ENCODE measurements at regions not wholly inside any gene's neighbourhood (a gene's known extent, or its start where the extent isn't known, plus 50 kb on each side); places are given as distances from the start of the nearest gene placed in this dataset.

DNA sequence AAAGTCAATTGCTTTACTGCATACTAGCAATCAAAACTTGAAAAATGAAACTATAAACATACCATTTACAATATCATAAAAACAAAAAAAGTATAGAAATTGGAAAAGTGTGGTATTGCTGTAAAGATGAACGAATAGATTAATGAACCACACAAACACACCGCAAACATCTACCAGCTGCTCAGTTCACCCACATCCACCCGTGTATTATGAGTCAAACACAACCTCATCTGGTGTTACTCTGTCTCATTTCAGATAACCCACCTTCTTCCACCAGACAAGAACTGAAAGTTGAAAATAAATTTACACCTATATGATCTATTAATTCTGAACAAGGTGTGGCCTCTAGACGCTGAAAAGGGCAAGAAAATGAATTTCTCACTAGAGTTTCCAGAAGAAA is 53.3 kb downstream of the BLID start:
- H3K4me1 Mint-ChIP-seq, result no peaks in the 10 kb centered on the region
- no peaks in the 10 kb centered on the region for H3K36me3 Mint-ChIP-seq
- ATAC-seq (no peak), DNase-seq (ENCODE audit: low spot score in 2 of 2) (no peak)
- peaks cover 7% of the 10 kb centered on the region for H3K9me3 Mint-ChIP-seq
- H3K27ac Mint-ChIP-seq, result no peak overlapping the region
- no peak overlapping the region for H3K4me3 Mint-ChIP-seq

DNA sequence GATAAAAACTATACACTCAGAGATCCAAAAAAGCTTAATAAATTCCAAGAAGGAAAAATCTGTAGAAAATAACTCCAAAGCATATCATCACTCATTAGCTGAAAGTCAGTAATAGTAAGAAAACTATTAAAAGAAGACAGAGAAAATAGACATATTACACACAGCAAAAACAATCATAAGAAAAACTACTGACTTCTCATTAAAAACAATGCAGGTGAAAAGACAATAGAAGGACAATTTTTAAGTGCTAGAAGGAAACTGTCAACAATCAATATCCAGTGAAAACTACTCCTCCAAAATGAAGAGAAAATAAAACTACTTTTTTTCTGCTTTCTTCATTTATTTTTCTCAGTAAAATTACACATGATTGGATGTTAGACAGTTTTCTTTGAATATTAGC is 56.5 kb downstream of the BLID start:
- Mint-ChIP-seq H3K27ac (no peak overlapping the region), H3K4me3 (no peak overlapping the region), H3K4me1 (no peaks in the 10 kb centered on the region), H3K36me3 (no peaks in the 10 kb centered on the region), H3K9me3 (peaks cover 7% of the 10 kb centered on the region)
- DNase-seq (ENCODE audit: low spot score in 2 of 2) (no peak), ATAC-seq (no peak)

DNA sequence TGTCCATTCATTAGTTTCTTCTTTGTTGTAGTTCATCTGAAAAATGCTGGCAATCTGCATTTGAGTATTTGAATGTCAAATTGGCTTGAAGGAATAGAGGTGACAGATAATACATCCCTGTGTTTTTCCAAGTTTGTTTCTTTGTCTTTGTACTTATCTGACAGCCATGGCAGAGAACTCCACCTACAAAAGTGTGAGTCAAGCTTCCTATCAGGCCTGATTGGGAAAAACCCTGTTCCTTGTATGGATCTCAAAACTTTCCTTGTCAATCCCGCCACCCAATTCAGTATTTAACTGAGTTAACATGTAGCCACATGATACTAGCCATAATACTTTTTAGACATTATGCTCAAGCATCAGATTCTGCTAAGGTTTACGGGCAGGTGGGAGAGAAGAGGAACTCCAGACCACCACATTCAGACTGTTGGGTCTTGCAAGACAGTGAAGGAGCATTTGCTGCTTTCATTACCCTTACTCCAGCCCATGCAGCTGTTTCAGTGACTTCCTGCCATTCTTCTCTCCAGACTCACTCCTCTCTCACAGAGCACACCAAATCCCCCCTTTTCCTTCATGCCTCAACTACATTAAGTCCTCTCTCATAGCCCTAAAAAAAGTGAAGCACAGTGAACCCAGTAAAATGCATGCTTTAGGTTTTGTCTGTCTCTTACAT is 65.9 kb downstream of the BLID start:
- H3K27ac Mint-ChIP-seq, result no peak overlapping the region

DNA sequence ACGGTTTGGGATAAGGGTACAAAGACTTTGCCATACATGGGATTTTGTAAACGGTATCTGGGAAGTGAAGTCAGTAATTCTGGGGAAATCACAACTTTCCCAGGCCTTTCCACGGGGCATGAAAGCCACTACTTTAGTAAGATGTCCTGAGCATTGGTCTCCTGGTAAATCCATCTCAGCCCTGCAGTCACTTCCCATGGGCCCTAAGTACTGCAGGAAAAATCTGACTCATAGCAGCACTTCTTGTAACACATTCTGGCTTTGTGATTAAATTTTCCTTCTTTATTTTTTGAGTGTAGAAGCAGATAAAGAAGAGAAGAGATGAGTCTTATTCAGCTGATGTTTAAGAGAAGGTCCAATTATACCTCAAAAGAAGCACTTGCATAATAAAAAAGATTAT is 67.6 kb downstream of the BLID start:
- Mint-ChIP-seq H3K4me3 (no peak overlapping the region), H3K27ac (no peak overlapping the region), H3K9me3 (peaks cover 4% of the 10 kb centered on the region), H3K36me3 (no peaks in the 10 kb centered on the region), H3K4me1 (no peaks in the 10 kb centered on the region)
- no peak for ATAC-seq
- DNase-seq (ENCODE audit: low spot score in 2 of 2), result no peak

More for the DNA sequence above, 65.9 kb downstream of the BLID start:
- Mint-ChIP-seq H3K36me3 (no peaks in the 10 kb centered on the region), H3K4me1 (no peaks in the 10 kb centered on the region), H3K4me3 (no peak overlapping the region), H3K9me3 (peaks cover 4% of the 10 kb centered on the region)
- ATAC-seq (no peak), DNase-seq (ENCODE audit: low spot score in 2 of 2) (no peak)

DNA sequence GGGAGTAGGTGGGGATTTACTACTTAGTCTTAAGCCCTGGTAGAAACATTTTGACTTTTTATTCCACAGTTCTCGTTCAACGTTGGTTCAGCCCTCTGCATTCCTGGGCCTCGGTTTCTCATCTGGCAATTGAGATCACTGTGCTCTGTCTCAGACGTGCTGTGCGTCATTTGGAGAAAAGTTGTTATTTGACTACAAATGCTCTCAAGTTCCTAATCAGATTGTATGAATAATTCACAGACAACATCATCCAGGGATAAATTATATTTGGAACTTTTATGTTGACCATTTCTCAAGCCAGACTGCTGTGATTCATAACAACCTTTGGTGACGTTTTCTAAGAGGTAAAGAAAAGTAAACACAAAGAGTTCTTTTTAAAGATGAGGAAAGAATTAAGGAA is 69.2 kb downstream of the BLID start:
- ATAC-seq (no peak), DNase-seq (ENCODE audit: low spot score in 2 of 2) (no peak)
- Mint-ChIP-seq H3K4me3 (no peak overlapping the region), H3K36me3 (no peaks in the 10 kb centered on the region), H3K27ac (no peak overlapping the region), H3K4me1 (no peaks in the 10 kb centered on the region), H3K9me3 (peaks cover 4% of the 10 kb centered on the region)

DNA sequence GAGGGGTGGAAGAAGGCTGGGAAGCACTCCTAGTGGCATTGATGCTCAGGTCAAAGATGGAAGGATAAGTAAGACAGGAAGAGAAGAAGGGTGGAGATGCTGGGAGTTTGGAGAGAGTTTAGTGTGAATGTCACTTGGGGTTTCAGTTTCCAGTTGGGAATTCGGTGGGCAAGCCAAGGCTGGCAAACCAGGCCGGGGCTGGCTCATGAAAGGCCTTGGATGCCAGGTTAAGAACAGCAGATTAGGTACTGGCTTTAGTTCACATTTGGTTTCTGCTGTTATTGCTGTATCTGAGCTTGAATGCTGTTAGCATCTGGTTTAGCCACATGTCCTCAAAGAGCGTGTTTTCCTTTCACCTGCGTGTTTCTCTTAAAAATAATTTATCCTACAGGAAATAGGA is 69.6 kb downstream of the BLID start:
- no peak overlapping the region for H3K4me3 Mint-ChIP-seq
- no peaks in the 10 kb centered on the region for H3K36me3 Mint-ChIP-seq
- H3K27ac Mint-ChIP-seq, result no peak overlapping the region
- DNase-seq (ENCODE audit: low spot score in 2 of 2), result no peak
- peaks cover 4% of the 10 kb centered on the region for H3K9me3 Mint-ChIP-seq
- ATAC-seq, result no peak
- H3K4me1 Mint-ChIP-seq, result no peaks in the 10 kb centered on the region

DNA sequence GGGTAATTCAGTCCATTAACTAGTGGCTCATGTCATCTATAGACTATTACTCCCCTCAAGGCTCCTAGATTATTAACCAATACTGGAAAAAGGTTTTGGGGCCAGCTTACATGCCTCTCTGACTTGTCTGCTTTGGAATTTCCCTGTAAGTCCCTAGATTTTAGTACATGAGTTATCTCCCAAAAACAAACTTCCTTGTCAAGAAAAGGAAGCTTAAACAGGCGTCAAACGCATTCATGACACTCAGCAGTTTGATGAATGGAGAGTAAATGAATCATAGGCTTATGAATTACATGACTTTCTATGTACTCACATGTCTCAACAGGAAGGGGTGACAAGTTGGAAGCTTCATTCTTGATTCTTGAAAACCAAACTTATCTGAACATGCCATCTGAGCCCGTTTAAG is 70.8 kb downstream of the BLID start:
- peaks cover 2% of the 10 kb centered on the region for H3K9me3 Mint-ChIP-seq
- H3K36me3 Mint-ChIP-seq, result no peaks in the 10 kb centered on the region
- no peak overlapping the region for H3K27ac Mint-ChIP-seq
- DNase-seq (ENCODE audit: low spot score in 2 of 2) (no peak), ATAC-seq (no peak)
- H3K4me3 Mint-ChIP-seq, result no peak overlapping the region
- H3K4me1 Mint-ChIP-seq, result no peaks in the 10 kb centered on the region

DNA sequence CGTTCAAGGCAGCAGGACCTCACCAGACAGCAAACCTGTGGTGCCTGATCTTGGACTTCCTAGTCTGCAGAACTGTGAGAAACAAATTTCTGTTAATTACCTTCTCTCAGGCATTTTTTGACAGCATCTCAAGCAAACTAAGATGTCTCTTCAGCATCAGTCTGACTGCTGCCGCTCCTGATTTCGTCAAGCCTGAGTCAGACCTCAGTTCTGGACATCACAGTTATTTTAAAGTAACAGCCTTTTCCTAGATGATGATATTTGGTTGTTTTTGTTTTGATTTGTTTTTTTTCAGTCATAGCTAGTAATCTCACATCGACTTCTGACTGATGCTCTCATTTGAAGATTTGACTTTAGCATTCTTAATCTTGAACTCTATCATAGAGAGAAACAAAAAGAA is 71.9 kb downstream of the BLID start:
- H3K4me1 Mint-ChIP-seq, result no peaks in the 10 kb centered on the region
- ATAC-seq (no peak), DNase-seq (ENCODE audit: low spot score in 2 of 2) (no peak)
- no peaks in the 10 kb centered on the region for H3K36me3 Mint-ChIP-seq
- no peaks in the 10 kb centered on the region for H3K9me3 Mint-ChIP-seq
- no peak overlapping the region for H3K27ac Mint-ChIP-seq
- H3K4me3 Mint-ChIP-seq, result no peak overlapping the region

DNA sequence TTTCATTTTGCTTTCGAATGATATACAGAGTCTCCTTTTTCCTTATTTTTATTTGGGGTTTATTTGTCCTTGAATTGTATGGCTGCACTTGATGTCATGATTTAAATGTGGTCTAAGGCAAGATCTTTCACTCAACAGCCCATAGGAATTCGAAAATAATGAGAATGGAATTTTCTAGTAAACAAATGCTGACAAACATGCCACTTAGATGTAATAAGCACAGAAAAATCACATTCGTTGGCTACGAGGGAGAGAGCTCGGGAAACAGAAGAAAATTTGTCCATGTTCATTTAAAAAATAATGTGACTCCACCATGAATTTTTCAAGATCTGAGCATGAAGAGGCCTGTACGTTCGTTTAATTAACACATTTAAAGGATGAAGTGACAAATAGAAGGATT is 73.0 kb downstream of the BLID start:
- ATAC-seq, result no peak
- H3K4me1 Mint-ChIP-seq, result no peaks in the 10 kb centered on the region
- H3K4me3 Mint-ChIP-seq, result no peak overlapping the region
- no peak overlapping the region for H3K27ac Mint-ChIP-seq
- DNase-seq (ENCODE audit: low spot score in 2 of 2), result no peak
- no peaks in the 10 kb centered on the region for H3K9me3 Mint-ChIP-seq
- H3K36me3 Mint-ChIP-seq, result no peaks in the 10 kb centered on the region

DNA sequence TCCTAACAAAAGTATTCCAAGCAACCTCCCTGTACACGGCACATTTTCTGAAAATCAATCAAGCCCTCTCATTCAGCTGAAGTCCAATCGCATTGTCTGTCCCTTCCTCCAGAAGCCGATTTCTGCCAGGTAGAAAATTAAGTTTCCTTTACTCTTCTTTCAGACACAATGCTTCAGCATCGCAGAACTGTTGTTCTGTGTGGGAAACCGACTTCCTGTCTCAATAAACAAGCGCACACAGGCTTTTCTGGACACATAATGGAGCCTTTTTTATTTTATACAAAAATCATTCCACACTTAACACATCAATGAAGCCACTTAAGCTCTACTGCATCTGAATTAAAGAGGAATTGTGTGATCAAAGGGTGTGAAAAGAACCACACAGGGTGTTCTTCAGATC is 75.6 kb downstream of the BLID start:
- no peak overlapping the region for H3K4me3 Mint-ChIP-seq
- H3K9me3 Mint-ChIP-seq, result no peaks in the 10 kb centered on the region
- DNase-seq (ENCODE audit: low spot score in 2 of 2) (no peak), ATAC-seq (no peak)
- no peaks in the 10 kb centered on the region for H3K4me1 Mint-ChIP-seq
- no peaks in the 10 kb centered on the region for H3K36me3 Mint-ChIP-seq
- no peak overlapping the region for H3K27ac Mint-ChIP-seq

DNA sequence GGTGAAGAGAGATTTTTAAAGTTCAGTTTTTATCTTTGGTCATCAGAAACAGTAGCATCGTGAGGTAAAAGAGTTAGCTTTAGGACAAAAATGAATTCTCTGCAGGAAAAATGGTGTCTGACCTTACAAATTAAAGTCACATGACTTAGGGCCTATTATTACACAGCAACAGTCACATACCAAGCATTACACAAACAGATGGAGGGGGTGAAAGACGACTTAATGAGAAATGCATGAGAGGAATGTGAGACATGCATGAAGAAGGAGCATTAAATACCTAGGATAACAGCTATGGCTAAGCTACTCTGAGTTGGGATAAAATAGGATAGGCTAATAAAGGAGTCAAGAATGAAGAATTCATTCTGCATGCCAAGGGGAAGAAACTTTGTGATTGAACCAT is 77.5 kb downstream of the BLID start:
- Mint-ChIP-seq H3K9me3 (peaks cover 4% of the 10 kb centered on the region), H3K4me3 (no peak overlapping the region), H3K4me1 (no peaks in the 10 kb centered on the region), H3K27ac (no peak overlapping the region), H3K36me3 (no peaks in the 10 kb centered on the region)
- DNase-seq (ENCODE audit: low spot score in 2 of 2) (no peak), ATAC-seq (no peak)

DNA sequence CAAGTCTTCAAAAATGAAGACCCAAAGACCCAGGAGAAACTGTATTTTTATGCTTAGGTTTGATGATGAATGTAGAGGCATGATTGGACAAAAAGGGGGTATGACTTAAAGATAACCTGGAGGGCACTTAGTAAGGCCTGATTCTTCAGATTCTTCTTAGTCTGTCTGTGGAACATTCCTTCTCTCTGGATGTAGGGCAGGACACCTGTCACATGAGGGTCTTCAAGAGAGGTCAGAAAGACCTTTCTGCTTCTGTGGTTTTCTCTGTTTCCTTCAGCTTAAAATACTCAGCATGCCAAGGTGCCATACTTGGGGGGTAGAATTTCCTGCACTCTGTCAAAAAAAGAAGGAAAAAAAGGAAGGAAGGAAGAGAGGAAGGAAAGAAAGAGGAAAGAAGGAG is 78.1 kb downstream of the BLID start:
- no peaks in the 10 kb centered on the region for H3K4me1 Mint-ChIP-seq
- no peaks in the 10 kb centered on the region for H3K36me3 Mint-ChIP-seq
- ATAC-seq, result no peak
- no peak overlapping the region for H3K27ac Mint-ChIP-seq
- H3K9me3 Mint-ChIP-seq, result peaks cover 4% of the 10 kb centered on the region
- DNase-seq (ENCODE audit: low spot score in 2 of 2), result no peak
- H3K4me3 Mint-ChIP-seq, result no peak overlapping the region

DNA sequence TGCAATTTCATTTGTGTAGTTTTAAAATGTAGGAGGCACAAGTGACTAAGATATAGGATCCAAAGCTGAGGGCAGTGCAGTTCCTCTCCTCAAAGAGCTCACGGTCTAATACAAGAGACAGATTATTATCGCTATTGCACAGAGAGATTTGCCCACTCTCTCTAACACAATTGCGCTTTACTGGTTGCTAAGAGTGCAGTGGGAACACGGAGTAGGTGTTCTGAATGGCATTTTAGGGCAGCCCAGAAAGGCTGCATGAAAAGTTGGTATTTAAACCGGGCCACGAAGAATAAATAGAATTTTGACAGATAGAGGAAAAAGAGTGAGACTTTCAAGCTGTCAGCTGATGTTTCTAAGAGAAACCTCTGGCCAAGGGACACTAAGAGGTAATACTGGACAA is 79.5 kb downstream of the BLID start:
- Mint-ChIP-seq H3K4me1 (no peaks in the 10 kb centered on the region), H3K4me3 (no peak overlapping the region), H3K9me3 (peaks cover 4% of the 10 kb centered on the region), H3K36me3 (no peaks in the 10 kb centered on the region), H3K27ac (no peak overlapping the region)
- no peak for ATAC-seq
- DNase-seq (ENCODE audit: low spot score in 2 of 2), result no peak

DNA sequence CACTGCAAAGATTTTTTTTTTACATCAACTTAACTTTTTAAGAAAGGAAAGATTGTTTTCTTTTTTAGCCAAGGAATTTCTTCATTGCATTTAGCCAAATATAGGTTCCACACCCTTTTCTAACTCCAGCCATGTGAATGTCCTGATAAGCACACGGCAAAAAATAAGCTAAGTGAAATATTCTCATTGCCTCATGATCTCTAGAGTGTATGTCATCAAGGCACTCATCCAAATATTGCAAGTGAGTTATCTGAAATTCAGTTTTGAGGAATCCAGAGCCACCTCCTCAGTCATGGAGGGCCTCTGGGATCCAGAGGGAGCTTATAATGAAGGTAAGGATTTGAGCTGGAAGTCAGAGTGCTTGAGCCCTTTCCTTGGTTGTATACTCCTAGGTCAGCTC is 80.0 kb downstream of the BLID start:
- H3K4me3 Mint-ChIP-seq, result no peak overlapping the region
- ATAC-seq, result no peak
- no peak overlapping the region for H3K27ac Mint-ChIP-seq
- peaks cover 4% of the 10 kb centered on the region for H3K9me3 Mint-ChIP-seq
- no peak for DNase-seq (ENCODE audit: low spot score in 2 of 2)
- H3K36me3 Mint-ChIP-seq, result no peaks in the 10 kb centered on the region
- H3K4me1 Mint-ChIP-seq, result no peaks in the 10 kb centered on the region

DNA sequence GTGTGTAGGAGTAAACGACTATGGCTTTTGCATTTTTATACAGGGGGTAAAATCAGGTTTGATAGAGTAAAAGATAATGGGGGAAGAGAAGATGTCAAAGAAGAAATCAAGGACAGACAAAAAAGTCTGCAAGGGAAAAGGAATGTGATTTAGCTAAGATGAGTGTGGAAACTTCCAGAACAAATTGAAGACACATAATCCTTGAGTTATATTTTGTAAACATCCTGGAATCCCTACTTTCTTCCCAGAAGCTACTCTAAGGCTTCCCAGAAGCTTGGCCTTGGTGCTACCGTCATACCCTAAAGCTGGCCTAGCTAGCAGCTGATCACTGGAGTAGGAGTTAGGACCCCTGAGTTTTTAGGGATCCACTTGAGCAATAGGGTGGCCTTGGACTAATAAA is 82.4 kb downstream of the BLID start:
- Mint-ChIP-seq H3K9me3 (peaks cover 4% of the 10 kb centered on the region), H3K4me1 (no peaks in the 10 kb centered on the region), H3K36me3 (no peaks in the 10 kb centered on the region), H3K27ac (no peak overlapping the region), H3K4me3 (no peak overlapping the region)
- no peak for ATAC-seq
- DNase-seq (ENCODE audit: low spot score in 2 of 2), result no peak

DNA sequence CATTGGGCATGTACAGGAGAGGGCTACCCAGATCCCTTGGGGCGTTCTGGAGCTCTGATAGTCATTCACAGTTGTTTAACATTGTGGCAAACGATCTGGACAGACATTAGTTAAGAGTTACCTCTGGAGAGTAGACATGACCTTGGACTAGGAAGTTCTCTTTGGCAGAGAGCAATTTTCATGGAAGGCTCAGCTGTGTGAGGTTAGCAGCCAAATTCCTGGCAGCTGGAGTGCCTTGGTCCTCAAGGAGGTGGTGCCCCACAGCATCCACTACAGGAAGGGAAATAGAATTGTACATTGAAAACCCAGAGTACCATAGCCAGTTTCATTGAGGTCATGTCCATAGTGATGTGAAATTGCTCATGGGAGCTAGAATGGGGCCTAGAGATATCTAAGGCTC is 82.8 kb downstream of the BLID start:
- H3K9me3 Mint-ChIP-seq, result peaks cover 4% of the 10 kb centered on the region
- H3K36me3 Mint-ChIP-seq, result no peaks in the 10 kb centered on the region
- ATAC-seq (no peak), DNase-seq (ENCODE audit: low spot score in 2 of 2) (no peak)
- no peaks in the 10 kb centered on the region for H3K4me1 Mint-ChIP-seq
- no peak overlapping the region for H3K4me3 Mint-ChIP-seq
- no peak overlapping the region for H3K27ac Mint-ChIP-seq

DNA sequence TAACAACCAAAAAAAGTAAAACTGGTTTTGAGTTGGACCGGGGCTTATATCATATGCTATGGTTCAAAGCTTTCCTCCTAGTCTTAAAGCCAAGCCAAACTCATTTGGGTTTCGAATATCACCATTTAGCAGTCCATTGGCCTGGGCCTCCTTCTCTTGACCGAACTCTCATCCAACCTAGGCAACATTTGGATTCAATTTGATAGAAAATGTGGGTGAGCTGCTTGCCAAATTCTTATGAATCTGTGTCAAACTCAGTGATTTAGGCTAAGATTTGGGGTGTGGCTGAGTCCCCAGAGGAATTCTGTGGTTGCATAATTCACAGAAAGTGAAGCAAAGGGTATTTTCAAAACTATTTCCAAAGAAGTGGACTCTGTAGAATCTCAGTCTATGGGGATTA is 83.7 kb downstream of the BLID start:
- no peak for ATAC-seq
- Mint-ChIP-seq H3K4me1 (no peaks in the 10 kb centered on the region), H3K27ac (no peak overlapping the region), H3K4me3 (no peak overlapping the region), H3K36me3 (no peaks in the 10 kb centered on the region), H3K9me3 (peaks cover 4% of the 10 kb centered on the region)
- no peak for DNase-seq (ENCODE audit: low spot score in 2 of 2)
